ENCODE measurements at regions not wholly inside any gene's neighbourhood (a gene's known extent, or its start where the extent isn't known, plus 50 kb on each side); places are given as distances from the start of the nearest gene placed in this dataset.

- Histone ChIP-seq H3K4me3 (ENCODE audit: insufficient read depth, low read length) (no peak overlapping the region), H3K27ac (ENCODE audit: low read depth, low read length) (no peak overlapping the region), H3K27me3 (ENCODE audit: insufficient read depth, low read length) (no peaks in the 10 kb centered on the region), H3K4me2 (ENCODE audit: insufficient read depth, low read length) (no peak overlapping the region), H3K79me2 (ENCODE audit: insufficient read depth, low read length) (no peaks in the 10 kb centered on the region), H4K20me1 (ENCODE audit: insufficient read depth, low read length) (no peaks in the 10 kb centered on the region), H2AFZ (ENCODE audit: low read length) (no peak overlapping the region), H3K36me3 (ENCODE audit: insufficient read depth, low read length) (no peaks in the 10 kb centered on the region), H3K9me3 (ENCODE audit: low read depth, low read length) (no peaks in the 10 kb centered on the region), H3K4me1 (ENCODE audit: insufficient read depth, low read length) (peaks cover 4% of the 10 kb centered on the region)
- no peak for TF ChIP-seq CTCF (IDR thresholded peaks at IDR 0.05; ENCODE audit: extremely low read depth, low read depth, low read length)
- no peak for DNase-seq (ENCODE audit: insufficient read length, low spot score, missing footprints)
These were observed 184.8 kb upstream of the NRP1 start for GRCh38 chr10:33519130-33519860.

GRCh38 chr10:33510206-33510605 is 175.7 kb upstream of the NRP1 start:
- no peak for DNase-seq (ENCODE audit: insufficient read length, low spot score, missing footprints)
- no peaks in the 10 kb centered on the region for H3K27me3 ChIP-seq (ENCODE audit: insufficient read depth, low read length)
- no peaks in the 10 kb centered on the region for H3K36me3 ChIP-seq (ENCODE audit: insufficient read depth, low read length)
- H3K4me3 ChIP-seq (ENCODE audit: insufficient read depth, low read length): no peak overlapping the region
- H4K20me1 ChIP-seq (ENCODE audit: insufficient read depth, low read length): no peaks in the 10 kb centered on the region
- no peak overlapping the region for H3K27ac ChIP-seq (ENCODE audit: low read depth, low read length)
- H2AFZ ChIP-seq (ENCODE audit: low read length): no peak overlapping the region
- peaks cover 18% of the 10 kb centered on the region for H3K4me1 ChIP-seq (ENCODE audit: insufficient read depth, low read length)
- no peak for TF ChIP-seq CTCF (IDR thresholded peaks at IDR 0.05; ENCODE audit: extremely low read depth, low read depth, low read length)
- H3K9me3 ChIP-seq (ENCODE audit: low read depth, low read length): no peaks in the 10 kb centered on the region
- no peak overlapping the region for H3K4me2 ChIP-seq (ENCODE audit: insufficient read depth, low read length)
- no peaks in the 10 kb centered on the region for H3K79me2 ChIP-seq (ENCODE audit: insufficient read depth, low read length)

DNA sequence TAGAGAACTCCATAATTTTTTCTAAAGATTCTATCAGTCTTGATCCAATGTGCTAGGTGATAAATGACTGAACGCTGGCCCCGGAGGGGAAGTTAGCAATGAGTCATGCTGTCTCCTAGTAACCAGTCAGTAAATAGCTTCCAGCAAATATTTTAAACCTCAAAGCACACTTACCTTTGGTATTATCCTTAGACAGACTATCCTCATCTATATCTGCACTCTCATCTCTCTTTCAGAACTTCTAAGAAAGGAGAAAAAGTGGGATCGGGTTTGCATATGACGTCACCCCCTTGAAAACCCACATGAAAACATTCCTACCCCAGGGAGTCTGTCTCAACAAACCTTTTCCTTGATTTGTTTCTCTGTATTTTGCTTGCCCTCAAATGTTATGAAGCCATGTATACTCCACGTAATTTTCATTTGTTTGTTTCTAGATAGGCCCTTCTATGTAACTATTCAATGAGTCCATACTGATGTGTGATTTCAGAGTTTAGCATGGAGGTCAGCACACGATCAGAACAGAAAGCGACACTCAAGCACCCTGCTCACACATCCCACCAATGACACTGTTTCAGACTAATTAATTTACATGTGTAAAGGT is 174.9 kb upstream of the NRP1 start:
- no peaks in the 10 kb centered on the region for H3K9me3 ChIP-seq (ENCODE audit: low read depth, low read length)
- H3K27ac ChIP-seq (ENCODE audit: low read depth, low read length): peak overlapping the region; percentile 6
- H3K27me3 ChIP-seq (ENCODE audit: insufficient read depth, low read length): no peaks in the 10 kb centered on the region
- H3K4me2 ChIP-seq (ENCODE audit: insufficient read depth, low read length): peak overlapping the region; percentile 47
- no peak overlapping the region for H3K4me3 ChIP-seq (ENCODE audit: insufficient read depth, low read length)
- H3K36me3 ChIP-seq (ENCODE audit: insufficient read depth, low read length): no peaks in the 10 kb centered on the region
- no peak overlapping the region for H2AFZ ChIP-seq (ENCODE audit: low read length)
- H3K4me1 ChIP-seq (ENCODE audit: insufficient read depth, low read length): peaks cover 18% of the 10 kb centered on the region
- no peaks in the 10 kb centered on the region for H3K79me2 ChIP-seq (ENCODE audit: insufficient read depth, low read length)
- DNase-seq (ENCODE audit: insufficient read length, low spot score, missing footprints): peak; percentile 84
- H4K20me1 ChIP-seq (ENCODE audit: insufficient read depth, low read length): no peaks in the 10 kb centered on the region
- TF ChIP-seq CTCF (IDR thresholded peaks at IDR 0.05; ENCODE audit: extremely low read depth, low read depth, low read length): no peak

DNA sequence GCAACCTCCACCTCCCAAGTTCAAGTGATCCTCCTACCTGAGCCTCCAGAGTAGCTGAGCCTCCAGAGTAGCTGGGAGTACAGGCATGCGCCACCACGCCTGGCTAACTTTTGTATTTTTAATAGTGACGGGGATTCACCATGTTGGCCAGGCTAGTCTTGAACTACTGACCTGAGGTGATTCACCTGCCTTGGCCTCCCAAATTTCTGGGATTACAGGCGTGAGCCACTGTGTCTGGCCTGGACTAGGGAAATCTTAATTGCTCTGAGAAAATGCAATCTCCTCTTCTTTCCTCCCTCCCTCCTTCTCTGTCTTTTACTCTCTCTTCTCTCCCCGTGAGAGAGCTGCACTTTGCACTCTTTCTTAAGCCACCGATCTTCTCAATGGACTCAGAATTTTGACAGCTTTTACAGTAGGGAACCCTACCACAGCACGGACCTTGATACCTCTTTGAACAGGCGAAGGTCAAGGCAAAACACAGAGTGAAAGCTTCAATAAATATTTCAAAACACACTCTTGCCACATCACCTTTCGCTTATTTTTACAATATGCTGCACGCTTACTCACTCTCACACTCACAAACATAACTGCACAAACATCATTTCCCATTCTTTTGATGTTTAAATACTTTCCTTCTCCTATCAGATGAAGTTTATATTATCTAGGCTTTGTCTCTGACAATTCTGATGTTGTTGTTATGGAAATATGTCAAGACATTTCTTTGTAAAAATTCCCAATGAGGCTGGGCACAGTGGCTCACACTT is 173.4 kb upstream of the NRP1 start:
- no peak overlapping the region for H3K4me2 ChIP-seq (ENCODE audit: insufficient read depth, low read length)

More for the DNA sequence above, 173.4 kb upstream of the NRP1 start:
- no peak for TF ChIP-seq CTCF (IDR thresholded peaks at IDR 0.05; ENCODE audit: extremely low read depth, low read depth, low read length)
- no peak overlapping the region for H3K27ac ChIP-seq (ENCODE audit: low read depth, low read length)
- no peaks in the 10 kb centered on the region for H3K36me3 ChIP-seq (ENCODE audit: insufficient read depth, low read length)
- no peak overlapping the region for H3K4me3 ChIP-seq (ENCODE audit: insufficient read depth, low read length)
- H2AFZ ChIP-seq (ENCODE audit: low read length): no peak overlapping the region
- no peaks in the 10 kb centered on the region for H3K27me3 ChIP-seq (ENCODE audit: insufficient read depth, low read length)
- H3K4me1 ChIP-seq (ENCODE audit: insufficient read depth, low read length): peaks cover 18% of the 10 kb centered on the region
- no peaks in the 10 kb centered on the region for H4K20me1 ChIP-seq (ENCODE audit: insufficient read depth, low read length)
- no peaks in the 10 kb centered on the region for H3K79me2 ChIP-seq (ENCODE audit: insufficient read depth, low read length)
- no peaks in the 10 kb centered on the region for H3K9me3 ChIP-seq (ENCODE audit: low read depth, low read length)
- no peak for DNase-seq (ENCODE audit: insufficient read length, low spot score, missing footprints)

Measured in osteoblast (primary cell).